Calu3 (cell line): ENCODE measurements at regions not wholly inside any gene's neighbourhood (a gene's known extent, or its start where the extent isn't known, plus 50 kb on each side); places are given as distances from the start of the nearest gene placed in this dataset.

Experiments used
- BruUV-seq: library from RNA; stranded (reverse); fragments of 400-500 nt; replicated peaks from 2 replicates; lab custom pipeline; 2021; lab: Mats Ljungman, UMichigan
- CTCF ChIA-PET: fragments of 300-600 bp; sonication (Branson Sonifier 250); formaldehyde crosslinking; loops from one replicate; lab custom pipeline; 2022; ENCODE audit warnings: antibody characterized with exemption; lab: Charles Lee
- DNase-seq: peaks from one replicate; pipeline ENCODE4 v3.0.0; 2022
- H3K27ac Mint-ChIP-seq: one replicate; pipeline ENCODE4 v1.8.0; 2022; ENCODE audit warnings: mixed read lengths; ENCODE audit not compliant: unreplicated experiment
- H3K27me3 Mint-ChIP-seq: one replicate; pipeline ENCODE4 v1.8.0; 2022; ENCODE audit warnings: mixed read lengths; ENCODE audit not compliant: unreplicated experiment
- H3K36me3 Mint-ChIP-seq: one replicate; pipeline ENCODE4 v1.8.0; 2022; ENCODE audit warnings: mild to moderate bottlenecking, moderate library complexity, mixed read lengths; ENCODE audit not compliant: insufficient read depth, unreplicated experiment
- H3K4me1 Mint-ChIP-seq: one replicate; pipeline ENCODE4 v1.8.0; 2022; ENCODE audit warnings: mild to moderate bottlenecking, low read depth, mixed read lengths; ENCODE audit not compliant: unreplicated experiment
- H3K4me3 Mint-ChIP-seq: one replicate; pipeline ENCODE4 v1.8.0; 2022; ENCODE audit warnings: mild to moderate bottlenecking, low read depth, moderate library complexity, mixed read lengths; ENCODE audit not compliant: unreplicated experiment
- H3K9me3 Mint-ChIP-seq: one replicate; pipeline ENCODE4 v1.8.0; 2022; ENCODE audit warnings: low read depth, mixed read lengths; ENCODE audit not compliant: unreplicated experiment
- intact Hi-C: fragments of 100-400 bp; cut with micrococcal nuclease; formaldehyde crosslinking; loops from one replicate; pipeline ENCODE4 v1.10.0; 2022; ENCODE audit not compliant: unreplicated experiment
- TF ChIP-seq, protein P1 (sequence below): fragments of 200-600 bp; IDR thresholded peaks from one replicate; pipeline ENCODE4 v1.8.0; 2022; ENCODE audit warnings: antibody characterized with exemption; ENCODE audit not compliant: unreplicated experiment

DNA sequence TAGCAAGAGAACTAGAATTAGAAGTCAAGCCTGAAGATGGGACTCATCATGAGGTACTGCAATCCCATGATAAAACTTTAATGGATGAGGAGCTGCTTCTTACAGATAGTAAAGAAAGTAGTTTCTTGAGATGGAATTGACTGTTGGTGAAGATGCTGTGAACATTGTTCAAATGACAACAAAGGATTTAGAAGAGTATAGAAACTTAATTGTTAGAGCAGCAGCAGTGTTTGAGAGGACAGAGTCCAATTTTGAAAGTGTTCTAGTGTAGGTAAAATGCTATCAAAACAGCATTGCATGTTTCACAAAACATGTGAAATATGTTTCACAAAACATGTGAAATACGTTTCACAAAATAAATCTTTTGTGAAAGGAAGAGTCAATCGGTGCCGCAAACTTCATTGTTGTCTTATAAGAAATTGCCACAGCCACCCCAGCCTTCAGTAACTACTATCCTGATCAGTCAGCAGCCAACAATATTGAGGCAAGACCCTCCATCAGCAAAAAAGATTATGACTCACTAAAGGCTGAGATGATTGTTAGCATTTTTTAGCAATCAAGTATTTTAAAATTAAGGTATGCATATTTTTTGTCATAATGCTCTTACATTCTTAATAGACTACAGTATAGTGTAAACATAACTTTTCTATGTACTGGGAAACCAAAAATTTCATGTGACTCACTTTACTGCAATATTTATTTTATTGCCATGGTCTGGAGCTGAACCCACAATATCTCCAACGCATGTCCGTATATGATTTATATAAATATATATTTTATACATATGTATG, 173.4 kb upstream of the BMP4 start:
- no peaks in the 10 kb centered on the region for H3K36me3 Mint-ChIP-seq
- intact Hi-C loops, result no loop called here
- H3K27me3 Mint-ChIP-seq, result no peaks in the 10 kb centered on the region
- TF ChIP-seq, protein P1, sequence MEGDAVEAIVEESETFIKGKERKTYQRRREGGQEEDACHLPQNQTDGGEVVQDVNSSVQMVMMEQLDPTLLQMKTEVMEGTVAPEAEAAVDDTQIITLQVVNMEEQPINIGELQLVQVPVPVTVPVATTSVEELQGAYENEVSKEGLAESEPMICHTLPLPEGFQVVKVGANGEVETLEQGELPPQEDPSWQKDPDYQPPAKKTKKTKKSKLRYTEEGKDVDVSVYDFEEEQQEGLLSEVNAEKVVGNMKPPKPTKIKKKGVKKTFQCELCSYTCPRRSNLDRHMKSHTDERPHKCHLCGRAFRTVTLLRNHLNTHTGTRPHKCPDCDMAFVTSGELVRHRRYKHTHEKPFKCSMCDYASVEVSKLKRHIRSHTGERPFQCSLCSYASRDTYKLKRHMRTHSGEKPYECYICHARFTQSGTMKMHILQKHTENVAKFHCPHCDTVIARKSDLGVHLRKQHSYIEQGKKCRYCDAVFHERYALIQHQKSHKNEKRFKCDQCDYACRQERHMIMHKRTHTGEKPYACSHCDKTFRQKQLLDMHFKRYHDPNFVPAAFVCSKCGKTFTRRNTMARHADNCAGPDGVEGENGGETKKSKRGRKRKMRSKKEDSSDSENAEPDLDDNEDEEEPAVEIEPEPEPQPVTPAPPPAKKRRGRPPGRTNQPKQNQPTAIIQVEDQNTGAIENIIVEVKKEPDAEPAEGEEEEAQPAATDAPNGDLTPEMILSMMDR, result no peak
- CTCF ChIA-PET, result interaction anchor here (0.7 kb wide), 1 partner anchor 876 kb away, joined by 5 read pairs; no protein-coding TSS in a partner anchor
- DNase-seq, result no peak
- no peak overlapping the region for H3K27ac Mint-ChIP-seq
- no TSS peak for BruUV-seq
- no peak overlapping the region for H3K4me3 Mint-ChIP-seq
- H3K4me1 Mint-ChIP-seq, result peaks cover 46% of the 10 kb centered on the region
- H3K9me3 Mint-ChIP-seq, result no peaks in the 10 kb centered on the region

DNA sequence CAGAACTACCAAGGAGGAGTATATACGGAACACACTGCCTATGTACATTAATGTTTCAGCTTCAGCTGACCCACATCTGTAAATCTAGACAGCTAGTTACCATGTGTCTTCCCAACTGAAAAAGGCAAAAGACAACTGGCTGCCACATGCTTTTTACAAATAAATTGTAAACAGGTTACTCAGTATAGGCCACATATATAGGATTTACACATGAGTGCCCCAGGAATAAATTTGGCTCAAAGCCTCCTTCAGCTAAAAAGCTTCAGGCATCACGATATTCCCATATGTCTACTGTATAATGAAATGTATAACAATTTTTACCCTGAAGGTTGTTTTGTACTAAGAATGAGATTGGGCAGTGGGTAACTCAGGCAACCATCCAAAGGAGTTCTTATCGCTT, 175.9 kb upstream of the BMP4 start:
- no peak overlapping the region for H3K4me3 Mint-ChIP-seq
- TF ChIP-seq, protein P1, result no peak
- BruUV-seq, result no TSS peak
- no peaks in the 10 kb centered on the region for H3K9me3 Mint-ChIP-seq
- no peaks in the 10 kb centered on the region for H3K27me3 Mint-ChIP-seq
- H3K4me1 Mint-ChIP-seq, result peaks cover 45% of the 10 kb centered on the region
- H3K36me3 Mint-ChIP-seq, result no peaks in the 10 kb centered on the region
- no peak overlapping the region for H3K27ac Mint-ChIP-seq
- CTCF ChIA-PET, result interaction anchor here (0.6 kb wide), 1 partner anchor 564 kb away, joined by 8 read pairs; no protein-coding TSS in a partner anchor
- intact Hi-C loops, result no loop called here
- DNase-seq, result no peak

DNA sequence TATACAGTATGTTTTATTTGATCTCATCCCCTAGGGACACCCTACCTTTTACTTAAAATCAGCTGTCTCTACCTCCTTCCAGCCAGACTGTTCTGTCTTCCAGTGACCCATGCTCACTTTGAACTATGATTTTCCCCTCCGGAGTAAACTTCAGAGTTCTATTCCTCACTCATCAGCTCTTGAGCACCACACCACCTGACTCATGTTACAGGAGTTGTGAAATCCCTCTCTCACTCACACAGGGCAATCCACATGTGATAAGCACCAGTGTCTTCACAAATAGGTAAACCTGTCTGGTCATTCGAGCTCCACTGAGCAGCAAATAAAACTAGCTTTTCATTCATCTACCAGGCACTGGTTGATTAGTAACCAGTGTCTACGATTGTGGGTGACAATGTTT, 177.3 kb upstream of the BMP4 start:
- Mint-ChIP-seq H3K36me3 (no peaks in the 10 kb centered on the region), H3K27ac (peak overlapping the region; percentile 7), H3K9me3 (no peaks in the 10 kb centered on the region), H3K27me3 (no peaks in the 10 kb centered on the region), H3K4me3 (peak overlapping the region; percentile 4), H3K4me1 (peaks cover 35% of the 10 kb centered on the region)
- peak; percentile 39 for DNase-seq
- BruUV-seq, result no TSS peak
- intact Hi-C loops, result no loop called here
- TF ChIP-seq, protein P1, result no peak
- CTCF ChIA-PET, result interaction anchor here (0.6 to 1.3 kb wide), 4 partner anchors 12 to 525 kb away, joined by 3 to 8 read pairs (median 3); no protein-coding TSS in a partner anchor

GRCh38 chr14:54135804-54136280, 179.2 kb upstream of the BMP4 start:
- no peaks in the 10 kb centered on the region for H3K36me3 Mint-ChIP-seq
- H3K27me3 Mint-ChIP-seq, result no peaks in the 10 kb centered on the region
- peaks cover 35% of the 10 kb centered on the region for H3K4me1 Mint-ChIP-seq
- no peaks in the 10 kb centered on the region for H3K9me3 Mint-ChIP-seq
- BruUV-seq, result no TSS peak
- TF ChIP-seq, protein P1, result no peak
- no peak overlapping the region for H3K4me3 Mint-ChIP-seq
- no peak overlapping the region for H3K27ac Mint-ChIP-seq
- CTCF ChIA-PET, result no interaction called here
- intact Hi-C loops, result no loop called here
- DNase-seq, result no peak
